Liver (tissue), 3 donors: ENCODE measurements at regions not wholly inside any gene's neighbourhood (a gene's known extent, or its start where the extent isn't known, plus 50 kb on each side); places are given as distances from the start of the nearest gene placed in this dataset.

Experiments
- CTCF ChIP-seq: fragments of 150-350 bp; IDR thresholded peaks from 2 replicates; pipeline ENCODE4 v1.5.1; 2017; ENCODE audit warnings: improper control_type of control experiment, low read depth, low read length; ENCODE audit not compliant: missing input control
- HNF4A ChIP-seq, 2 donors: conservative IDR thresholded peaks; 2 replicates each; pipeline ENCODE4 v1.6.1; 2016; ENCODE audit warnings: antibody characterized with exemption in 2 of 2, mild to moderate bottlenecking in 2 of 2
- JUND ChIP-seq, 2 donors: IDR thresholded peaks; 2 replicates each; pipeline ENCODE4 v1.6.1; 2016; ENCODE audit warnings: antibody characterized with exemption in 2 of 2
- RAD21 ChIP-seq, 2 donors: IDR thresholded peaks; 2 replicates each; pipeline ENCODE4 v1.6.1; 2016; ENCODE audit warnings: antibody characterized with exemption in 2 of 2, mild to moderate bottlenecking in 2 of 2
- SP1 ChIP-seq: IDR thresholded peaks from 2 replicates; pipeline ENCODE4 v1.6.1; 2018; ENCODE audit warnings: antibody characterized with exemption, mild to moderate bottlenecking
- TAF1 ChIP-seq: conservative IDR thresholded peaks from 2 replicates; pipeline ENCODE4 v1.6.1; 2016; ENCODE audit warnings: antibody characterized with exemption, mild to moderate bottlenecking
- YY1 ChIP-seq: IDR thresholded peaks from 2 replicates; pipeline ENCODE4 v1.6.1; 2016; ENCODE audit warnings: antibody characterized with exemption, mild to moderate bottlenecking
- TF ChIP-seq, protein P1 (sequence below): IDR thresholded peaks from 2 replicates; pipeline ENCODE4 v1.6.1; 2016; ENCODE audit warnings: antibody characterized with exemption
- TF ChIP-seq, protein P2 (sequence below): IDR thresholded peaks from 2 replicates; pipeline ENCODE4 v1.6.1; 2016; ENCODE audit warnings: antibody characterized with exemption, mild to moderate bottlenecking
- donor health status: healthy.
- donor health status: healthy.

DNA sequence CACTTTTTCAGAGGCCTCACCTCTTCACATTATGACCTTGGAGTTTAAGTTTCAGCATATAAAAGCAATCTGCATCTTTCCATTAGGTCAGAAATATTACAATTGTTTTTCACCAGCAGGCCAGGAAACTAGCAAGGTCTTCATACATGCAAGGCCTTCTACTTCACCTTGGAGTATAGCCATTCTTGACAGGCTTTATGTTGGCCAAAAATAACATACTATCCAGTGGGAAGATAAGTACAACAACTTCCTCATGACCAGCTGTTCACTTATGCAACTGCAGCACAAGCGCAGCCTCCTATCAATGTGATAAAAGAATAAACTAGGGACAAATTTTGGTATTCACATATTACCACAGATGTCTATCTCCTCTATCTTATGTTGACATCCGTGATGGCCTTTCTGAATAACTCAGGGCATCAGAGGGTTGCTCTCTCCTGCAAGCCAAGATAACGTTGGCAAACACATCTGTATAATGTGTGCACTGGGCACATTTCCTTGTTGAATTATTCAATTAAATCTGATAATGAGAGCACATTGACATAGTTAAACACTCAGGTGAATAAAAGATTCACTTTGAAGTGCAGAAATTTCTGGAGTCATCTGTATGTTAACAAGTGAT lies 239.8 kb downstream of the FZD1 start:
- TF ChIP-seq HNF4A (conservative IDR thresholded peaks at IDR 0.05) = no peak
- TF ChIP-seq CTCF = no peak
- TF ChIP-seq TAF1 = no peak
- no peak for TF ChIP-seq SP1
- TF ChIP-seq, protein P1, sequence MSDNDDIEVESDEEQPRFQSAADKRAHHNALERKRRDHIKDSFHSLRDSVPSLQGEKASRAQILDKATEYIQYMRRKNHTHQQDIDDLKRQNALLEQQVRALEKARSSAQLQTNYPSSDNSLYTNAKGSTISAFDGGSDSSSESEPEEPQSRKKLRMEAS = no peak
- no peak for TF ChIP-seq JUND (IDR thresholded peaks at IDR 0.05)
- no peak for TF ChIP-seq YY1
- TF ChIP-seq RAD21 (IDR thresholded peaks at IDR 0.05) = no peak
- TF ChIP-seq, protein P2, sequence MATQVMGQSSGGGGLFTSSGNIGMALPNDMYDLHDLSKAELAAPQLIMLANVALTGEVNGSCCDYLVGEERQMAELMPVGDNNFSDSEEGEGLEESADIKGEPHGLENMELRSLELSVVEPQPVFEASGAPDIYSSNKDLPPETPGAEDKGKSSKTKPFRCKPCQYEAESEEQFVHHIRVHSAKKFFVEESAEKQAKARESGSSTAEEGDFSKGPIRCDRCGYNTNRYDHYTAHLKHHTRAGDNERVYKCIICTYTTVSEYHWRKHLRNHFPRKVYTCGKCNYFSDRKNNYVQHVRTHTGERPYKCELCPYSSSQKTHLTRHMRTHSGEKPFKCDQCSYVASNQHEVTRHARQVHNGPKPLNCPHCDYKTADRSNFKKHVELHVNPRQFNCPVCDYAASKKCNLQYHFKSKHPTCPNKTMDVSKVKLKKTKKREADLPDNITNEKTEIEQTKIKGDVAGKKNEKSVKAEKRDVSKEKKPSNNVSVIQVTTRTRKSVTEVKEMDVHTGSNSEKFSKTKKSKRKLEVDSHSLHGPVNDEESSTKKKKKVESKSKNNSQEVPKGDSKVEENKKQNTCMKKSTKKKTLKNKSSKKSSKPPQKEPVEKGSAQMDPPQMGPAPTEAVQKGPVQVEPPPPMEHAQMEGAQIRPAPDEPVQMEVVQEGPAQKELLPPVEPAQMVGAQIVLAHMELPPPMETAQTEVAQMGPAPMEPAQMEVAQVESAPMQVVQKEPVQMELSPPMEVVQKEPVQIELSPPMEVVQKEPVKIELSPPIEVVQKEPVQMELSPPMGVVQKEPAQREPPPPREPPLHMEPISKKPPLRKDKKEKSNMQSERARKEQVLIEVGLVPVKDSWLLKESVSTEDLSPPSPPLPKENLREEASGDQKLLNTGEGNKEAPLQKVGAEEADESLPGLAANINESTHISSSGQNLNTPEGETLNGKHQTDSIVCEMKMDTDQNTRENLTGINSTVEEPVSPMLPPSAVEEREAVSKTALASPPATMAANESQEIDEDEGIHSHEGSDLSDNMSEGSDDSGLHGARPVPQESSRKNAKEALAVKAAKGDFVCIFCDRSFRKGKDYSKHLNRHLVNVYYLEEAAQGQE = no peak
